ENCODE measurements at regions not wholly inside any gene's neighbourhood (a gene's known extent, or its start where the extent isn't known, plus 50 kb on each side); places are given as distances from the start of the nearest gene placed in this dataset.
"Not testable (repeated sequence)": the region's sequence is repeated elsewhere in the genome, so short reads cannot be mapped to it uniquely, and the experiment has no call there.

- not testable (repeated sequence) for H3K9me3 ChIP-seq (ENCODE audit: control insufficient read depth, low read length); H3K4me3 ChIP-seq (ENCODE audit: insufficient read depth in 1 of 2, low read depth in 1 of 2, low read length in 2 of 2); H2BK120ac ChIP-seq (ENCODE audit: low read depth, low read length); H3K27ac ChIP-seq (ENCODE audit: low read length, poor library complexity, severe bottlenecking); H2BK12ac ChIP-seq (ENCODE audit: low read length in 2 of 2); H3K14ac ChIP-seq (ENCODE audit: low read length in 2 of 2); H3K9ac ChIP-seq (ENCODE audit: low read length); H3K23ac ChIP-seq (ENCODE audit: low read length in 2 of 2); H3K79me1 ChIP-seq (replicated peaks; ENCODE audit: low read length, poor library complexity, severe bottlenecking); H3K27me3 ChIP-seq (ENCODE audit: control insufficient read depth in 1 of 2, insufficient read depth in 1 of 2, low read length in 2 of 2); H3K4me1 ChIP-seq (ENCODE audit: control insufficient read depth, insufficient read depth, low read depth, low read length); H3K4me2 ChIP-seq (ENCODE audit: low read length, poor library complexity, severe bottlenecking); H3K4ac ChIP-seq (ENCODE audit: low read depth in 1 of 2, low read length in 2 of 2); H3K36me3 ChIP-seq (ENCODE audit: control insufficient read depth in 1 of 2, insufficient read depth in 2 of 2, low read depth in 1 of 2, low read length in 2 of 2); H2AK5ac ChIP-seq (ENCODE audit: low read length, severe bottlenecking); H2BK15ac ChIP-seq (ENCODE audit: low read depth, poor library complexity, severe bottlenecking); H4K8ac ChIP-seq (ENCODE audit: low read length); H2AFZ ChIP-seq (ENCODE audit: low read depth, low read length); H2BK5ac ChIP-seq (ENCODE audit: low read depth, low read length, poor library complexity, severe bottlenecking); DNase-seq; H4K91ac ChIP-seq (ENCODE audit: low read length)
- H3K18ac ChIP-seq (ENCODE audit: low read depth in 1 of 2, low read length in 2 of 2), result peak overlapping the region in 1 of 2 experiments; percentile 56
- 93% methylated on average over 7 of the region's 7 CpGs for WGBS
Measured at GRCh38 chr1:8149756-8150155, 123.6 kb upstream of the ERRFI1 start.

- WGBS, result 86% methylated on average over 1 of the region's 1 CpG
- Histone ChIP-seq H3K4ac (ENCODE audit: low read depth in 1 of 2, low read length in 2 of 2) (no peak overlapping the region), H4K91ac (ENCODE audit: low read length) (peak overlapping the region; percentile 44), H3K14ac (ENCODE audit: low read length in 2 of 2) (no peak overlapping the region), H2BK5ac (ENCODE audit: low read depth, low read length, poor library complexity, severe bottlenecking) (no peak overlapping the region), H3K36me3 (ENCODE audit: control insufficient read depth in 1 of 2, insufficient read depth in 2 of 2, low read depth in 1 of 2, low read length in 2 of 2) (no peaks in the 10 kb centered on the region), H2BK15ac (ENCODE audit: low read depth, poor library complexity, severe bottlenecking) (no peak overlapping the region), H3K23ac (ENCODE audit: low read length in 2 of 2) (no peak overlapping the region), H3K27me3 (ENCODE audit: control insufficient read depth in 1 of 2, insufficient read depth in 1 of 2, low read length in 2 of 2) (no peaks in the 10 kb centered on the region), H2BK120ac (ENCODE audit: low read depth, low read length) (no peak overlapping the region), H3K4me2 (ENCODE audit: low read length, poor library complexity, severe bottlenecking) (no peak overlapping the region), H3K4me3 (ENCODE audit: insufficient read depth in 1 of 2, low read depth in 1 of 2, low read length in 2 of 2) (no peak overlapping the region), H3K9ac (ENCODE audit: low read length) (no peak overlapping the region), H2AK5ac (ENCODE audit: low read length, severe bottlenecking) (no peak overlapping the region), H3K4me1 (ENCODE audit: control insufficient read depth, insufficient read depth, low read depth, low read length) (peaks cover 6% of the 10 kb centered on the region), H2BK12ac (ENCODE audit: low read length in 2 of 2) (peak overlapping the region; percentile 81 to 91), H4K8ac (ENCODE audit: low read length) (peak overlapping the region; percentile 45), H3K27ac (ENCODE audit: low read length, poor library complexity, severe bottlenecking) (no peak overlapping the region), H2AFZ (ENCODE audit: low read depth, low read length) (no peak overlapping the region), H3K9me3 (ENCODE audit: control insufficient read depth, low read length) (no peaks in the 10 kb centered on the region), H3K79me1 (replicated peaks; ENCODE audit: low read length, poor library complexity, severe bottlenecking) (no peaks in the 10 kb centered on the region), H3K18ac (ENCODE audit: low read depth in 1 of 2, low read length in 2 of 2) (peak overlapping the region; percentile 40 to 90)
- DNase-seq, result peak; percentile 66
Measured at GRCh38 chr1:8147956-8148355, 121.8 kb upstream of the ERRFI1 start.

GRCh38 chr1:8146257-8146855 is 120.2 kb upstream of the ERRFI1 start:
- Histone ChIP-seq H3K36me3 (ENCODE audit: control insufficient read depth in 1 of 2, insufficient read depth in 2 of 2, low read depth in 1 of 2, low read length in 2 of 2) (no peaks in the 10 kb centered on the region), H3K79me1 (replicated peaks; ENCODE audit: low read length, poor library complexity, severe bottlenecking) (no peaks in the 10 kb centered on the region), H2AK5ac (ENCODE audit: low read length, severe bottlenecking) (no peak overlapping the region), H3K9me3 (ENCODE audit: control insufficient read depth, low read length) (no peaks in the 10 kb centered on the region), H3K4me2 (ENCODE audit: low read length, poor library complexity, severe bottlenecking) (no peak overlapping the region), H3K18ac (ENCODE audit: low read depth in 1 of 2, low read length in 2 of 2) (peak overlapping the region in 1 of 2 experiments; percentile 54), H2AFZ (ENCODE audit: low read depth, low read length) (peak overlapping the region; percentile 47), H3K14ac (ENCODE audit: low read length in 2 of 2) (no peak overlapping the region), H3K4me3 (ENCODE audit: insufficient read depth in 1 of 2, low read depth in 1 of 2, low read length in 2 of 2) (no peak overlapping the region), H4K8ac (ENCODE audit: low read length) (peak overlapping the region; percentile 5), H3K9ac (ENCODE audit: low read length) (no peak overlapping the region), H3K27ac (ENCODE audit: low read length, poor library complexity, severe bottlenecking) (no peak overlapping the region), H2BK120ac (ENCODE audit: low read depth, low read length) (no peak overlapping the region), H3K27me3 (ENCODE audit: control insufficient read depth in 1 of 2, insufficient read depth in 1 of 2, low read length in 2 of 2) (no peaks in the 10 kb centered on the region), H3K4ac (ENCODE audit: low read depth in 1 of 2, low read length in 2 of 2) (peak overlapping the region in 1 of 2 experiments; percentile 57), H4K91ac (ENCODE audit: low read length) (peak overlapping the region; percentile 1), H2BK5ac (ENCODE audit: low read depth, low read length, poor library complexity, severe bottlenecking) (no peak overlapping the region), H3K23ac (ENCODE audit: low read length in 2 of 2) (no peak overlapping the region), H2BK12ac (ENCODE audit: low read length in 2 of 2) (peak overlapping the region; percentile 0 to 89), H2BK15ac (ENCODE audit: low read depth, poor library complexity, severe bottlenecking) (no peak overlapping the region), H3K4me1 (ENCODE audit: control insufficient read depth, insufficient read depth, low read depth, low read length) (peaks cover 9% of the 10 kb centered on the region)
- DNase-seq, result no peak
- 93% methylated on average over 9 of the region's 11 CpGs for WGBS

- Histone ChIP-seq H3K23ac (ENCODE audit: low read length in 2 of 2) (no peak overlapping the region), H3K9ac (ENCODE audit: low read length) (no peak overlapping the region), H2BK15ac (ENCODE audit: low read depth, poor library complexity, severe bottlenecking) (no peak overlapping the region), H3K79me1 (replicated peaks; ENCODE audit: low read length, poor library complexity, severe bottlenecking) (no peaks in the 10 kb centered on the region), H2BK5ac (ENCODE audit: low read depth, low read length, poor library complexity, severe bottlenecking) (no peak overlapping the region), H3K36me3 (ENCODE audit: control insufficient read depth in 1 of 2, insufficient read depth in 2 of 2, low read depth in 1 of 2, low read length in 2 of 2) (no peaks in the 10 kb centered on the region), H3K4me1 (ENCODE audit: control insufficient read depth, insufficient read depth, low read depth, low read length) (peaks cover 9% of the 10 kb centered on the region), H3K27me3 (ENCODE audit: control insufficient read depth in 1 of 2, insufficient read depth in 1 of 2, low read length in 2 of 2) (no peaks in the 10 kb centered on the region), H3K14ac (ENCODE audit: low read length in 2 of 2) (no peak overlapping the region), H3K4me3 (ENCODE audit: insufficient read depth in 1 of 2, low read depth in 1 of 2, low read length in 2 of 2) (no peak overlapping the region), H3K27ac (ENCODE audit: low read length, poor library complexity, severe bottlenecking) (no peak overlapping the region), H4K91ac (ENCODE audit: low read length) (peak overlapping the region; percentile 1), H3K18ac (ENCODE audit: low read depth in 1 of 2, low read length in 2 of 2) (peak overlapping the region in 1 of 2 experiments; percentile 75), H2BK12ac (ENCODE audit: low read length in 2 of 2) (peak overlapping the region; percentile 44 to 89), H4K8ac (ENCODE audit: low read length) (no peak overlapping the region), H2AK5ac (ENCODE audit: low read length, severe bottlenecking) (no peak overlapping the region), H3K4me2 (ENCODE audit: low read length, poor library complexity, severe bottlenecking) (no peak overlapping the region), H3K4ac (ENCODE audit: low read depth in 1 of 2, low read length in 2 of 2) (peak overlapping the region in 1 of 2 experiments; percentile 57), H2BK120ac (ENCODE audit: low read depth, low read length) (no peak overlapping the region), H3K9me3 (ENCODE audit: control insufficient read depth, low read length) (no peaks in the 10 kb centered on the region), H2AFZ (ENCODE audit: low read depth, low read length) (peak overlapping the region; percentile 47)
- DNase-seq, result peak; percentile 58
- WGBS, result 79% methylated on average over 7 of the region's 8 CpGs
Measured at GRCh38 chr1:8145545-8146202, 119.6 kb upstream of the ERRFI1 start.

All from mesenchymal stem cell (in vitro differentiated cells and primary cell).